T-helper 2 cell treated with Interferon-gamma antibody and Interleukin-4, amounts not matched to agents 100 ng/mL and 5 ng/mL, for 36 hours (primary cell): ENCODE measurements at regions not wholly inside any gene's neighbourhood (a gene's known extent, or its start where the extent isn't known, plus 50 kb on each side); places are given as distances from the start of the nearest gene placed in this dataset.
"Not testable (repeated sequence)": the region's sequence is repeated elsewhere in the genome, so short reads cannot be mapped to it uniquely, and the experiment has no call there.

ENCODE experiments used
- intact Hi-C: fragments of 100-400 bp; cut with micrococcal nuclease; formaldehyde crosslinking; loops from one replicate; pipeline ENCODE4 v1.15.1; 2023

DNA sequence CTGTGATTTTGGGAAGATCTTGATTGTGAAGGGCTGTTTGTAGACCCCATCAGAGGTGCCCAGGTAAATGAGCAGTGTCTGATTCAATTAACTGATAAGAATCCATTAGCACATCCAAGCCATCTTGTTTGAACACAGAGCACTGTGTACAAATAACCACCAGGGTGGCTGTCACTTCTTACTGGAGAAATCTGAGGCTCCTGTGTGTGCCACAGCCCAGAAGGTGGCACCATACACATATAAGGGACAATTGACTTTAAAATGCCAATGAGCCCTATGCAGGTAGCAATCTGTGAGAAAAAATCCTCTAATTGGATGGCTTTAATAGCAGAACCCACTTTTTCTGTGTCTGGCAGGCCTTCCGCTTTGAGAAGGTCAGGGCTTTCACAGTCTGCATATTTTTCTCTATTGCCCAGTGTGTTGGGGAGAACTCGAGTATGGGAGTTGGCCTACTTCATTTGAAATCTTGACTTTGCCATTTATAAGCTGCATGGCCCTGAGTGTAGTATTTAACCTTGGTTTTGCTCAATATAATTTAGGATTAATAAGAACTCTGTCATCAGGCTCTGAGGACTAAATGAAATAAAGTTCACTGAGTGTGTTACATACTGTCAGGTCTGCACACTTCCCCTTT is 517.4 kb downstream of the CCSER2 start:
- intact Hi-C loops, result loop anchor here (5.0 kb wide), 1 partner anchor 1532 kb away; no protein-coding TSS in a partner anchor

DNA sequence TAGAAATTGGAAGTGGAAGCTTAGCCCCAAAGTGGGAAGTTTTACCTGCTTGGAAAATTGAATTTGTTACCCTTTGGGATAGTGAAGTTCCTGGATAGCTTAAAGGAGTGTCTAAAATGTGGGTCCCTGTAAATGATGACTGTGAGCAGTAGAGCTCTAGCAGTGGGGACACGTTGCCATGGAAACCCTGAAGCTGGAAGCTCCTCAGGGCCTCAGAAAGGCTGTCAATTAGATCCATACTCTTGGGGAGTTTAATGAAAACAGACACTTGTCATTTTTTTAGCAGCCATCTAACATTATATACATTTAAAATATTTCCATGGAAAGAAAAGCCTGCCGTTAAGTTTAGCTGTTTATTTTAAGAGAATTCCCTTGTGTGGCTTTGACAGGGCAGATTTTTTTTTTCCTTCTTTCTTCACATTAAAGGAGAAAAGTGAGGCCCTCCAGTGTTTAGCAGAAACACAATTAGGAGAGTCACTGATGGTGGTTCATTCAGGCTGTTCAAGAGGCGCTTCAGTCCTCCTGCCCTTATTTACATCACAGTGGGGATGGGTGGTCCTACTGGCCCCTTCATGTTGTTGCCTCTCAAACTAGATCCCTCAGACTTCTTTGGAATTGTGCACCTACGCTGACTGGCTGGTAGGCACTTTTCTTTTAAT is 518.4 kb downstream of the CCSER2 start:
- intact Hi-C loops, result loop anchor here (5.0 kb wide), 1 partner anchor 1531 kb away; no protein-coding TSS in a partner anchor

DNA sequence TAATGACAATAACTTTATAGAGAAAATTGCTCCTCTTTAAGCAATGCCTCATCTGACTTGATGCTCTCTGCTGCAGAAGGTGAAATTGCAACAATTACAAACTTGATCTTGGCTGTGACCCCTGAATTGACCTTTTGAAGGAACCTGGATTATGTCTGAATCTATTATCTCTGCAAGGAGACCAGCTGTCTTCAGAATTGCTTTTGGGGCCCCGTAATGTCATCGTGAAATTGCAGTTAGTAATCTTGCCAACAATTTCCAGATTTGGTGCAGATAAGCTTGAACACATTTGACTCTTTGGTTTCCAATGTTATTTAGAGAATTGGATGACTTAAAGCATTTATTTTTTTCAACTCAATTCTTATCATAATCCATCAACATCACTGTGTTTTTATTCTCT is 520.6 kb downstream of the CCSER2 start:
- intact Hi-C loops, result loop anchor here (5.0 kb wide), 1 partner anchor 1528 kb away; no protein-coding TSS in a partner anchor

DNA sequence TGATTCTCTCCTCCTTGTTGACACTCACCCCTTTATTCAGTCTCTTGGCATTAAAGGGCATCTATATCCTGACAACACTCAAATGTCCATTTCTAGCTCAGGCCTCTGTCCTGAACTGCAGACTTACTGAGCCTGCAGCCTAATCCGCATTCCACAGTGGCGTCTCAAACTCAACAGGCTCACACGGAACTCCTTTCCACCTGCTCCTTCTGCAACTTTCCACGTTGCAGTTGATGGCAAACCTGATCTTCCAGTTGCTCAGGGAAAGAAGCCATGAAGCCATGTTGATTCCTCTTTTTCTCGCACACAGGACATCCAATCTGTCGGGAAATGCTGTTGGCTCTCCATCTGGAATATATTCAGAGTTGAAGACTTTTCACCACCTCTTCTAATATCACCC is 522.4 kb downstream of the CCSER2 start:
- intact Hi-C loops, result no loop called here

DNA sequence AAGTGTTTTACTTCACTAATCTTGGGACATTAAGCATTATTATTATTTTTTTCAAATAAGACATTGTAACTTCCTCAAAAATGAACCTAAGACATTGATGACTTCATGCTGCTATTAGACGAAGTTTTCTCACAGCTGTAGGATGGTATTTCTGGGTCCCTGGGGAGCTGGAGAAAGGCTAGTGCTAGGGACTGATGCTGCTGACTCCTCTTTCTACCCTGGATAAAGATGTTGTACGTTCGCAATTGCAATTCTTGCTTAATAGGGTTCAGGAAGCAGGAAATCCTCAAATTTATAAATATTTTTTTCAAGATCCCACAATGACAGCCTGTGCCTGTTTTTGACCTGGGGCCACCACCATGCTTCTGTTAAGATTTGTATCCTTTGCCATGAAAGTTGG is 526.0 kb downstream of the CCSER2 start:
- intact Hi-C loops, result no loop called here

DNA sequence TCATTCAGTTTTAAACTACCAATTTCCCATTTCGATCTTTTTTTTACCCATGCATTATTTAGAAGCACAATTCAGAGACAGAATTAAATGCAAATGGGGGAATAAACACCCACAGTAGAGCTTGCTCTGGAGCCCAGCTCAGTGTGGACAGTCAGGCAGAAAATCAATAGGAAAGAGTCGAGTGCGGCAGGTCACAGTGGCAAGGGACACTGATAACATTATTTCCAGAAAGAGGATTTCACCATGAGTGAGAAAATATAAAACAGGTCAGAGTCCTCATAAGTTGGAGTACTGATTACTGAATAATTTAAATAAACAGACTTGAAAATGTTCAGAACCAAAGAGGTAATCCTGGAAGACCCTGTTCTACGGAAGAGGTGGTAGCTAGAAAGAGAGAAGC is 532.5 kb downstream of the CCSER2 start:
- intact Hi-C loops, result no loop called here

DNA sequence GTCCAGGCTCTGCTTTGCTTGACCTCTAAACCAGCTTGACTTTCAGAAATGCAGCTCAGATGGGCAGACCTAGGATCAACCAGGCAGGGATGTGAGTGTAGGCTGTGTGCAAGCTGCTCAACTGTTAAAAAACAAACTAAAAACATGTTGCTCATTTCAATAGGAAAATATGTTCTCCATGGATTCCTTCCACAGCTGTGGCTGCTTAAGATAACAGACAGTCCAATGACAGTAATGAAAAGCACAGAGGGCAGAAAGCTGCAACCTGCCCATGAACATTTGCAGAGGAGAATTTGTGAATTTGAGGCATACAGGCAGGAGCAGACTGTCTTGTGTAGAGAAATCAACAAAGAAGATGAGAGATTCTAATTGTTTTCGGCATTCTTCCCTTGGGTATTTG is 534.2 kb downstream of the CCSER2 start:
- intact Hi-C loops, result no loop called here

DNA sequence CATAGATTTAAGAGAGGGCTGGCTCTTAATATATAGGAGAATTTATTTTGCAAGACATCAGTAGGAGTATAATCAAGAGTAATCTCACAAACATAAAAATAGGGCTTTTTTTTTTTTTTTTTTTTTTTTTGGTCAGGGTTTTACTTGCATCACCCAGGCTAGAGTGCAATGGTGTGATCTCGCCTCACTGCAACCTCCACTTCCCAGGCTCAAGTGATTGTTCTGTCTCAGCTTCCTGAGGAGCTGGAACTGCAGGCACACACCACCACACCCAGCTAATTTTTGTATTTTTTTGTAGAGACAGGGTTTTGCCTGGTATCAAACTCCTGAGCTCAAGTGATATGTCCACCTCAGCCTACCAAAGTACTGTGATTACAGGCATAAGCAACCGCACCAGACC is 535.3 kb downstream of the CCSER2 start:
- intact Hi-C loops, result no loop called here

DNA sequence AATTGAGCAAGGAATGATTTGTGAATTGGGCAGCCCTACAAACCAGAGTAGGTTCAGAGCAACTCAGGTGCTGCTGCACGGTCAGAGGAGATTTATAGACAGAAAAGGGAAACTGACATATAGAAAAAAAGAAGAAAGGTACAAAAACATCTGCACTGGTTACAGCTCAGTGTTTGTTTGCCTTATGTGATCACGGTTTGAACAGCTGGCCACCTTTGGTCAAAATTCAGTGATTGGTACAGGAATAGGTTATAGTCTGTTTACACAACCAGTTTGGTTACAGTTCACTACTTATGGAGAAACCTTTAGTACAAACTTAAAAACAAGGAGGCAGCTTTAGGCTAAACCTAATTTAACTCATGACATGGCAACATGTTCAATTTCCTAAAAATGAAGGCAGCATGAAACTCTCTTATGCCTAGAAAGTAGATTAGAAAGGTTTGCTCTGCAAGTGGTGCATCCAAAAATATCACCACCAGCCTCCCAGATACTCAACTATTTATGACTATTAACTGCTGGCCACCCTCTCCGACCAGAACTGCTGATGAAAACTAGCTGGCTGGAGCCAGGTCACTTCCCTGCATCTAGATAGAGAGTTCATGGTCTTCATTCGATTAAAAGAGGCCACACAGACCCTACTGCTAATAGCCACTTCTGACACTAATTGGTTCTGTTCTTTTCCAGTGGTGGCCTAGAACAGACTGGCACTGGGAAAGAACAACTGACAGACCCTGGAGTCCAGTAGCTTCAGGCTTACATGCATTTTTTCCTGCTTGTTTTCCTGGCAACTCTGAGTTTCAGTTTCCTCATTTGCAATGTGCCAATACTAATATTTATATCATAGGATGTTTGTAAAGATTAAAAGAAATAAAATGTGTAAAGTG is 548.0 kb downstream of the CCSER2 start:
- intact Hi-C loops, result no loop called here

DNA sequence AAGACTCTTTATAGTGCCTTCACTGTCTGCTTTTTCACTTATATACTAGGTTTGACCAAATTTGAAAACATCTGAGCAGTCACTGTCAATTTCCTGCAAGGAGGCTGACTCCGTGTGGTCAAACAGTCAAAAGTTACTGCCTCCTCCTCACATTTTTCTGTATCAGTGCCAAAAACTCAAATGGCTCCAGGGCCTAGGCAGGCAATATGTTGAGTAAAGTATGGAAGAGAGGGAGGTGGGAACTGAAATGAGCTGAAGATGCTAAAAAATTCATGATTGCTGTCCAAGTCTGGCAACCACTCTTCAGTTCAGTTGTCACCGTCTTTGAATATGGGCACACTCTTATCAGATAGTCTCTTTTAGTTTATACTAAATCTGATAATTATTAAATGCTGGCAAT is 551.6 kb downstream of the CCSER2 start:
- intact Hi-C loops, result no loop called here

DNA sequence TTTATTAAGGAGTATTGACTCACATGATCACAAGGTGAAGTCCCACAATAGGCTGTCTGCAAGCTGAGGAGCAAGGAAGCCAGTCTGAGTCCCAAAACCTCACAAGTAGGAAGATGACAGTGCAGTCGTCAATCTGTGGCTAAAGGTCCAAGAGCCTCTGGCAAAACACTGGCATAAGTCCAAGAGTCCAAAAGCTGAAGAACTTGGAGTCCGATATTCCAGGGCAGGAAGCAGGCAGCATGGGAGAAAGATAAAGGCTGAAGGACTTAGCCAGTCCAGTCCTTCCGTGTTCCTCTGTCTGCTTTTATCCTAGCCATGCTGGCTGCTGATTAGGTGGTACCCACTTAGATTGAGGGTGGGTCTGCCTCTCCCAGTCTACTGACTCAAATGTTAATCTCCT is 553.3 kb downstream of the CCSER2 start:
- intact Hi-C loops, result not testable (repeated sequence)

DNA sequence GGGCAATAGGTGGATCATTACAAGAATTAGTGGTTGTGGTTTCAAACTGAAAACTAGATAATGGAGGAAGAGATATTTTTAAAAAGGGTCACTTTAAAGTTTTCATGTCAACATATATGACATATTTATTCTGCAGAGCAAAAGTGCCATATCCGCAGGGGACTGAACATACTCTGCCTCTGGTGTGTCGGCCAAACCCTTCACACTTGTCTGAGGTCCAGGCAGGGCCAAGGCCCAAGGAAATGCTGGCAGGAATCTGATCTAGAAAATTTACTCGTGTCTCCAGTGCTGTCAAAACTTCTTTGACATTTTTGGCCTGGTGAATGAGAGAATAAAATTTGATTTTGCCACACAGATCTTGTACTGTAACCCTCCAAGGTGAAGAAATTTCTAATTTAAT is 562.3 kb downstream of the CCSER2 start:
- intact Hi-C loops, result no loop called here

DNA sequence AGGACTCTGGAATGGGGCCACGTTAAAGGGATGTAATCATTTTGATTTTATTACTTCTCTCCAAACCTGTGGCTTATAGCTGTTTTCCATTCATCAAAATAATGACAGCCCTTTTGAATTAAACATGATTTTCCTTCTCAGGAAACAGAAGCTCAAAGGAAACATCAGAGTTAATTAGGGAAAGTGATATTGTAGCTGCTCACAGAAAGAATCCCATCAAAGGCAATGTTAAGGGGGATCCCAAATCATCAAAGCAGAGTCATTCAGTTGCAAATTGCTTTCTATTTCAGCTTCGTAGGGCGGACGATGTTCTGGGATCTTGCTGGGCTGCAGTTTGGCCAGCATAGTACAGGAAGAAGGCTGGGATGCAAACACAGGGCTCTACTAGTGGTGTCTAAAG is 563.2 kb downstream of the CCSER2 start:
- intact Hi-C loops, result no loop called here

DNA sequence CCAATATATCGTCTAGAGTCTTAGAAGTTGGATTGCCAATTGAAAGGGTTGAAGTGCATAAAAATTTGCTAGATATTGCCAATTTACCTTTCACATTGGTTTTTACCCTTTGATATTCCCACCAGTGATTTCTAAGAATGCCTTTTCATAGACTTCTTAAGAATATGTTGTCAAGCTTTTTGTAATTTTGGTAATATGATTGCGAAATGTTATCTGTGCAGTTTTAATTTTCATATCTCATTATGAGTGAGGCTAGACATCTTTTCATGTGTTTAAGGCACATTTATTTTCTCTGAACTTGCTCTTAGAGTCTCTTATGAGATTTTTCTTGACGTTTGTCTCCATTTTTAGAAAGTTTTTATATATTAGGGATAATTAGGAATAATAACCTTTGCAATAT is 567.2 kb downstream of the CCSER2 start:
- intact Hi-C loops, result no loop called here

DNA sequence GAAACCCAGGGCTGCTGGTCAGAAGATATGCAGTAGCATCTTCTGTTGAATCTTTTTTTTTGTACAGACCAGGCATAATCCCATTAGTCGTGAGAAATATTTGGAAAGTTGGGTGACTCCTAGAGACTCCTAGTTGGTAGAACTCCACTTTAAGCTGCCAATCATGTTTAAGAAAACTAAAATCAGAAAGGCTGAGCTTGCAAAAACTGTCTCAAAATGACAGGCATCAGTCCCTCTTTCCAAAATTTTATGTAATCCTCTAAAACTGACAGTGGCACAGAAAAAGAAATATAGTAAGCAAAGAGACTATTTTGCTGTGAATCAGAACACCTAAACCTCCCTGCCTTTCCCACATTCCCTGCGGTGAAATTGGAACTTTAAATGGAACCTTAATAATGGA is 568.5 kb downstream of the CCSER2 start:
- intact Hi-C loops, result no loop called here

DNA sequence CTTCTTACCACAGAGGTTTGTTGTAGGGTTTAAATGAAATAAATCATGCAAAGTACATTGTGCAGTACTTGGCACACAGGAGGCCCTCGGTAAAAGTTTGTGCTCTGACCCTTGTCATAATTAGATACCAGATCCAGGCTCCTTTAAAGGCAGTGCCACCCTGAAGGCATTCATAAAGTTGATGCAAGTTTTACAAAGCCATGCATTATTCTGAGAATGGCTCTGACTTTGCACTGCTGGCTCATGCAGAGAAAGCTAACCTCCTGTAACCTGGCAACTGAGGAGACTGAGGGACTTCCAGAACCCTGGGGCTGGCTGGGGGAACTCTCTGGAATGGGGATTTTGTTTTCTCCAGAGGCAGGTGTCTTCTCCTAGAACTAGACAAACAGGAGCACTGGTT is 570.9 kb downstream of the CCSER2 start:
- intact Hi-C loops, result no loop called here

DNA sequence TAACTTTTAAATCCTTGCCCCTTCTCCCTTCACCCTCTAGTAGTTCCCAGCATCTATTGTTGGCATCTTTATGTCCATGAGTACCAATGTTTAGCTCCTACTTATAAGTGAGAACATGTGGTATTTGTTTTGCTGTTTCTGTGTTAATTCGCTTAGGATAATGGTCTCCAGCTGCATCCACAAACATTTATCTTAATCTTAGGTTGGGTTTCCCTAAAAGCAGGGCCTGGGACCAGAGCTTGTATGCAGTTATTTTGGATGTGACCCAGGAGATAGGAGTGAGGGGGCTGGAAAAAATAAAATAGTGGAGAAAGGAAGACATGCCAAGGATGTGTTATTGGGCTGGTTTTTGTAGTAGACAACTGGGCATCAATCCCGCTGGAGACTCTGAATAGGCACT is 571.8 kb downstream of the CCSER2 start:
- intact Hi-C loops, result no loop called here

DNA sequence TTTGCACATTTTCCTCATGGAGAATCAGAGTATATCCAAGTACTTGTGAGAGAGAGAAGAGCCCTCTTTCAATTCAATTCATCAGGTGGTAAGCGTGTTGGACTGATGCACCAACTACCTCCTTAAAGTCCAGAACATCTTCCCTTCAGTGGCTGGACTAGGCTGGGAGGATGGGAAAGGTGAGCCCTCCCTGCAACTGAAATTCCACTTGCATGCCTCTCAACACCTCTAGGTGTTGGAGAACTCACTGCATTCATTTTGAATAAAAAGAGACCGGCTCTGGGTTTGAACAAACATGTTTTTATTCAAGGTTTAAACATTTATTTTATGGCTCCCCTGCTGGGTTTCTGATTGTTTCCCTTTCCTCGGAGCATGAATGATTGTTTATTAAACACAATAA is 573.5 kb downstream of the CCSER2 start:
- intact Hi-C loops, result no loop called here

DNA sequence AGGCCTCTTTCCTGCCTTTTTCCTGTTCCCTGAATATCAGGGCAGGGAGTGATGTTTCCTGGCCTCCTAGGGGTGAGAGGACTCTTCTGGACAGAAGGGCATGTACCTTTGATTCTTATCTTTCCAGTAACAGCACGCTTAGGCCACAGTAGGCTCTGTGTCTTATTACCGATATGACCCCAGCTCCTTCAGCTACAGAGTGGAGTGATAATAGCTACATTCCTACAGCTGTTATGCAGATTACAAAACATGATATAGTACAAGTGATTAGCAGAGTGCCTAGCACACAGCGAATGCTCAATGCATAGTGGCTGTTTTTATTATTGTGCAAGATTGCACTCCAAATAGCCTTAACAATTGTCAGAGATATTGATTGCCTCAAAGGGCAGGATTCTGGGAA is 574.2 kb downstream of the CCSER2 start:
- intact Hi-C loops, result no loop called here

DNA sequence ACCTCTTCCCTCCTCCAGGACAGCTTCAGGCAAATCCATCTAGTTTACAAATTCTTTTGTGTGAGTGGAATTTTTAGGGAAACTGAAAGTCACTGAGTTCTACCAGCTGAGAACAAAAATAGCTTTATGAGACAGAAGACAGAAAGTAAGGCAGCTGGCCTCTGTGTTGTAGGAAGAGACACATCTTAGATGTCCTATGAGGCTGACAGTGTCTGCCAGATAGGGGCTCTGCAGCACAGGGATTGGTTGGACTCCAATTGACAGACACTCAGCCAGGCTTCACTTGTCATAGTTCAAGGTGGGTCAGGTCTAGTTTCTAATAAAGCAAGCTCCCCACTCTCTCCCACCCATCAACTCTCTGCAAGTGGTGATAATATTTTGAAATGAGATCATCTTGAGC is 574.9 kb downstream of the CCSER2 start:
- intact Hi-C loops, result no loop called here

DNA sequence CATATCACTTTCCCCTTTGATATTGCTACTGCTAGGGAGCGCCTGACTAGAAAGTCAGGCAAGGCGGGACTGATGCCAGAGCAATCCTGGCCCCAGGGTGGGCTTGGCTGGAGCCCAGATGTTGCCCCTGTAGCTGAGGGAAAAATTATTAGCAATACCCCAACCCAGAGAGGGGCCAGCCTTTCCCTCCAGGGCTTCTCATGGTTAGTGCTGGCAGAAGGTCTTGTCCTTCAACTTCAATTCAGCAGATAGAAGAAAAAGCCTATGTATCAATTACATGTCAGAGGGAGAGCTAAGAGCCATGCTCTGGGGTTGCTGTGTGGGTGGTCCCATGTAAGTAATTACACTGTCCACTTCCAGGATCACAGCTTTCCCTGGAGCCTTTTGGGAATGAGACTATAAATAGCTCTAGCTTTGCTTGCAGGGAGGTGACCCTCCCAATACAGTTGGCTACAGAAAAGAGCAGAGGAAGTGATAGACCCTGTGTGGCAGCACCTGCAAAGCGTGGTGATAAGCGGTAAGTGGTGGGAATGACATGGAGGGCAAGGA is 579.1 kb downstream of the CCSER2 start:
- intact Hi-C loops, result no loop called here

DNA sequence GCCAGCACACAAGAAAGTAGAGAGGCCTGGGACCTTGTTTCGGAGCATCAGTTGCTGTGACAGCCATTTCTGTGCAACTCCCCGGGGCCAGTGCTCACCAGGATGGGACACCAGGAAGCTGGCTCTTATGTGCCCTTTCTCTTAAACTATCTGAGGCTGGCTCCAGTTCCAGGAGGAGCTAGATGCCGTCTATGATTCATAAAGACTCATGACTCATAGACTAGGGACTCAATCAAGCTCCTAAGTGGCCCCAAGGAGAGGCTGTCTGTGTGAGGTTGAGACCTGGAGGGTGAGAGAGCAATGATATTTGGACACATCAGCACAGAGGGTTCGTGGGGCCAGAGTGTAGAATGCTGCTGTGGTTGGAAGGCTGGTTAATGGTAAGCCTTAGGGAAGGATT is 580.1 kb downstream of the CCSER2 start:
- intact Hi-C loops, result no loop called here
